GM13977 (cell line): ENCODE measurements at regions not wholly inside any gene's neighbourhood (a gene's known extent, or its start where the extent isn't known, plus 50 kb on each side); places are given as distances from the start of the nearest gene placed in this dataset.
A peak's percentile ranks its signal among the peaks of the same experiment; 100 is the strongest.

Experiments used
- DNase-seq: peaks from one replicate; pipeline ENCODE4 v3.0.0; 2012; ENCODE audit warnings: low spot score
- CTCF ChIP-seq: IDR thresholded peaks from 2 replicates; pipeline ENCODE4 v1.5.1; 2012; ENCODE audit warnings: mild to moderate bottlenecking, control low read depth; ENCODE audit not compliant: insufficient read depth; ENCODE audit errors: extremely low read depth, missing control alignments
- in situ Hi-C: fragments of 300-500 bp; cut with MboI; formaldehyde crosslinking; loops from one replicate; pipeline ENCODE4 v1.12.0; 2022; ENCODE audit warnings: low sequenced_read_pairs, low pct_unique_long_range_greater_than_20kb, mixed read lengths, inconsistent platforms; ENCODE audit not compliant: unreplicated experiment

DNA sequence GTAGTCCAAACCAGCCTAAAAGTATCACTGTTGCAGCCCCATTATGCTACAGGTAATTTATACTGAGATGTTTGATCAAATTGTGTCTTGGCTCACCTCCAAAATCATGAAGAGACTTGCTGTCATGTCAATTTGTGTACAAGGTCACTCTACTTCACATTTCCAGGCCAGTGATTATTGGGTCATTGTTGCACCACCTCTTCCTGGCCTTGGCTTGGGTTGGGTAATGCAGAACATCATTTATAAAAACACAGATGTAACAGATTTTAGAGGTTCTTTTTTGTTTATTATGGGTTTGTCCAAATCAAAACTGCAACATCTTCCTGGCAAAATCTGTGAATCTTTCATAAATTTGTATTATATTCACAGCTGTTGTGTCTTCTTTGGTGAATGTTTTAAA lies 459.5 kb downstream of the ANKRD50 start:
- TF ChIP-seq CTCF: no peak

DNA sequence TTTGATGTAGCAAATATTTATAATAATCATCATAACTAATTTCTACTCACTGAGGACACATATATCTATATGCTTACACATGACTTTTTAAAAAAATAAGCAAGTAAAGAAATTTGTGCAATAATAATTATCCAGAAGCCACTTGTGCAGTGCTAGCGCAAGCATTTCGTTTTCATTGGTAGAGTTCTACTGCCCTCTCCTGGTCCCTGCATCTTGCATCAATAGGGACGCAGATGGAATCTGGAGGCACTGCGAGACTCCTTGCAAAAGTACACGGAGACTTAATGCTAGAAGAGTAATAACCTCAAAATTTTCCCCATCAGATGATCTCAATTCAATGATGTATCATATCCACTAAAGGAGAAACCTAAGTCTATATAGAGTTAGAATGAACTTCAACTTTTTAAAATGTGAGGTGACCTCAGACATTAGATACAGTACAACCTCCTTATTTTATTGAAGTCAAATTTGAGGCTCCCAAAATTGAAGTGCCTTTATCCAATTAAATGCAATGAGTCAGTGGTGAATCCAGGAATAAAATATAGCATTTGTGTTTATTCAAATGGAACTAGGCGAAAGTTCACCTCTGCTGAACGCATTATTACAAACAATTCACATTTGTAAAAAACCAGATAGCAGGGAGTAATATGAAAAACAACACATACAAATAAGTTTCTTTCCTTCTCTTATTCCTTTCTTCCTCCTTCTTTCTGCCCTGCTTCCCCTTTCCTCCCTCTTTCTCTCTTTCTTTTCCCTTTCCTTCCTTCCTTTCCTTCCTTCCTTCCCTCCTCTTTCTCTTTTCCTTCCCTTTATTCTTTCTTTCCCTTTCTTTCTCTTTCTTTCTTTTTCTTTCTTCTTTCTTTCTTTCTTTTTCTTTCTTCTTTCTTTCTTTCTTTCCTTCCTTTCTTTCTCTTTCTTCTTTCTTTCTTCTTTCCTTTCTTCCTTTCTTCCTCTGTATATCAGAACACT lies 450.0 kb downstream of the ANKRD50 start:
- TF ChIP-seq CTCF: peak; percentile 88
- DNase-seq: peak; percentile 33
- in situ Hi-C loops: loop anchor here (25.0 kb wide), 2 partner anchors 500 to 1150 kb away; no protein-coding TSS in a partner anchor

More for the DNA sequence above, 459.5 kb downstream of the ANKRD50 start:
- no peak for DNase-seq
- in situ Hi-C loops: loop anchor here (25.0 kb wide), 2 partner anchors 491 to 1141 kb away; no protein-coding TSS in a partner anchor

DNA sequence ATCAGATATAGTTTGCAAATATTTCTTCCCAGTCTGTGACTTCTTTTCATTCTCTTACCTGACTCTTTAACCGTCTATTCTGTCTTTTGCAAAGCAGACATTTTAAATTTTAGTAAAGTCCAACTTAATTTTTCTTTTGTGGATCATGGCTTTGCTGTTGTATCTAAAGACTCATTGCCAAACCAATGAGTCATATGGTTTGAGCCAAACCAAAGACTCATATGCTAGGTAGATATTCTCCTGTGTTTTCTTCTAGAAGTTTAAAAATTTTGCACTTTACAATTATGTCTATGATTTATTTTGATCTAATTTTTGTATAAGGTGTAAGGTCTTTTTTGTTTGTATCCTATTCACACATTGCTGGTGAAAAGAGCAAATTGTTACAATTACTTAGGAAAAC lies 446.8 kb downstream of the ANKRD50 start:
- no peak for TF ChIP-seq CTCF
- in situ Hi-C loops: loop anchor here (25.0 kb wide), 2 partner anchors 503 to 1153 kb away; no protein-coding TSS in a partner anchor
- no peak for DNase-seq

DNA sequence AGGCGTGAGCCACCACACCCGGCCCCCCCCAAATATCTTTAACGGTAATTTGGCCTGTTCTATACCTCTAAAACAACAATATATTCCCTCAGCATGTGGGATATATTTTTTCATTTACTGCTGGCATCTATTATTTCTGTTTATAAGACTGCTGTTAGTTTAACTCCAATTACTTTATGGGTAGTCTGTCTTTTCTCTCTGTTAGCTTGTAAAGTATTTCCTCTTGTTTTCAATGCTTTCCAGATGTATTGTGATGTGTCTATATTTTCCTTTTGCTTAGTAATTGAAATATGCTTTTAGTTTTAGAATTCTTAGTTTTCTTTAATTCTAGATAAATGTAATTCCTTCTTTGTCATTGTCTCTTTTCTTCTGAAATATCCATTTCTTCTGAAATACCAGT lies 445.8 kb downstream of the ANKRD50 start:
- no peak for DNase-seq
- in situ Hi-C loops: loop anchor here (25.0 kb wide), 2 partner anchors 504 to 1154 kb away; no protein-coding TSS in a partner anchor
- no peak for TF ChIP-seq CTCF

GRCh38 chr4:124276461-124276860 lies 436.1 kb downstream of the ANKRD50 start:
- no peak for TF ChIP-seq CTCF
- in situ Hi-C loops: no loop called here
- no peak for DNase-seq

- DNase-seq: no peak
- in situ Hi-C loops: no loop called here
- no peak for TF ChIP-seq CTCF
These were observed 434.8 kb downstream of the ANKRD50 start for GRCh38 chr4:124277691-124278090.
